H1 (cell line): ENCODE measurements at regions not wholly inside any gene's neighbourhood (a gene's known extent, or its start where the extent isn't known, plus 50 kb on each side); places are given as distances from the start of the nearest gene placed in this dataset.

ENCODE experiments used
- CTCF ChIA-PET: fragments of 300-600 bp; sonication (Branson Sonifier 250); formaldehyde crosslinking; loops from one replicate; lab custom pipeline; 2021; ENCODE audit not compliant: partially characterized antibody; lab: Charles Lee
- POLR2A ChIA-PET: fragments of 300-600 bp; sonication (Branson Sonifier 250); formaldehyde crosslinking; loops from one replicate; lab custom pipeline; 2021; ENCODE audit warnings: inconsistent platforms; ENCODE audit not compliant: partially characterized antibody; lab: Charles Lee
- DNase-seq, 2 experiments: peaks; one replicate each; pipeline versions ENCODE4 v3.0.0 to v3.0.0-alpha.2; 2010 to 2022; ENCODE audit warnings: low spot score in 2 of 2, low read depth in 1 of 2, mixed read lengths in 1 of 2
- FAIRE-seq: peaks from 2 replicates; lab custom pipeline; 2011; peaks lifted over from hg19 to GRCh38; lab: Jason Lieb, UNC
- H2AFZ ChIP-seq: 2 replicates; pipeline ENCODE4 v1.8.1; 2012; ENCODE audit warnings: low read length, inconsistent platforms
- H2AK5ac ChIP-seq: 2 replicates; pipeline ENCODE4 v1.6.1; 2013; ENCODE audit warnings: low read depth, low read length
- H2BK120ac ChIP-seq: replicated peaks from 2 replicates; pipeline ENCODE3; 2013; ENCODE audit warnings: low read depth, low read length, inconsistent platforms
- H2BK12ac ChIP-seq: 2 replicates; pipeline ENCODE4 v1.6.1; 2013; ENCODE audit warnings: low read depth, low read length
- H2BK15ac ChIP-seq: 2 replicates; pipeline ENCODE4 v1.6.1; 2013; ENCODE audit warnings: low read length
- H2BK20ac ChIP-seq: 2 replicates; pipeline ENCODE4 v1.6.1; 2013; ENCODE audit warnings: low read length
- H2BK5ac ChIP-seq: 2 replicates; pipeline ENCODE4 v1.6.1; 2013; ENCODE audit warnings: low read depth, low read length
- H3K14ac ChIP-seq: 2 replicates; pipeline ENCODE4 v1.6.1; 2013; ENCODE audit warnings: inconsistent platforms; ENCODE audit not compliant: insufficient read length
- H3K18ac ChIP-seq: 2 replicates; pipeline ENCODE4 v1.6.1; 2013; ENCODE audit warnings: low read length; ENCODE audit errors: extremely low read depth
- H3K23ac ChIP-seq: 2 replicates; pipeline ENCODE4 v1.6.1; 2013; ENCODE audit warnings: inconsistent platforms; ENCODE audit not compliant: insufficient read length
- H3K23me2 ChIP-seq: 2 replicates; pipeline ENCODE4 v1.6.1; 2013; ENCODE audit warnings: low read depth, low read length
- H3K27ac ChIP-seq: 2 replicates; pipeline ENCODE4 v1.6.1; 2011; ENCODE audit warnings: low read depth, low read length, inconsistent platforms
- H3K27me3 ChIP-seq, 4 experiments: replicated peaks in 1 of 4; 1 replicate in 1 of 4; 2 replicates in 3 of 4; pipeline versions ENCODE4 v1.6.1 to v1.8.1; 2011 to 2013; ENCODE audit warnings: low read length in 3 of 4, mild to moderate bottlenecking in 3 of 4, inconsistent platforms in 2 of 4, mixed read lengths in 2 of 4, moderate library complexity in 1 of 4; ENCODE audit not compliant: control insufficient read depth in 3 of 4, insufficient read depth in 3 of 4; ENCODE audit errors: extremely low read depth in 1 of 4
- H3K36me3 ChIP-seq, 4 experiments: 2 replicates each; pipeline versions ENCODE4 v1.6.1 to v1.8.1; 2011 to 2013; ENCODE audit warnings: mild to moderate bottlenecking in 4 of 4, low read length in 3 of 4, moderate library complexity in 2 of 4, control low read depth in 1 of 4, inconsistent platforms in 1 of 4; ENCODE audit not compliant: insufficient read depth in 4 of 4, control insufficient read depth in 2 of 4
- H3K4ac ChIP-seq: replicated peaks from 2 replicates; pipeline ENCODE3; 2013; ENCODE audit warnings: low read length, low read depth, mixed read lengths, inconsistent platforms; ENCODE audit not compliant: insufficient read length
- H3K4me1 ChIP-seq, 4 experiments: replicated peaks in 1 of 4; 1 replicate in 1 of 4; 2 replicates in 3 of 4; pipeline versions ENCODE4 v1.6.1 to v1.8.1; 2011 to 2013; ENCODE audit warnings: low read length in 3 of 4, inconsistent platforms in 2 of 4, mixed read lengths in 1 of 4; ENCODE audit not compliant: insufficient read depth in 4 of 4, control insufficient read depth in 3 of 4
- H3K4me2 ChIP-seq, 2 experiments: 2 replicates each; pipeline versions ENCODE4 v1.6.1 to v1.8.1; 2011 to 2013; ENCODE audit warnings: low read depth in 2 of 2, low read length in 2 of 2, control low read depth in 1 of 2, inconsistent platforms in 1 of 2, mild to moderate bottlenecking in 1 of 2; ENCODE audit not compliant: insufficient read depth in 1 of 2
- H3K4me3 ChIP-seq, 4 experiments: fragments of 200-600, 300-600 bp in 1 of 4; sonication (generic), shearing (Covaris generic), sonication (Bioruptor Twin) in 1 of 4; 2 replicates each; pipeline versions ENCODE4 v1.5.1 to v1.8.1; 2011 to 2016; ENCODE audit warnings: low read length in 4 of 4, low read depth in 3 of 4, control low read depth in 2 of 4, inconsistent platforms in 2 of 4, mild to moderate bottlenecking in 2 of 4, mixed read lengths in 1 of 4, moderate library complexity in 1 of 4; ENCODE audit not compliant: insufficient read depth in 2 of 4; ENCODE audit errors: extremely low read depth in 1 of 4
- H3K56ac ChIP-seq: replicated peaks from 2 replicates; pipeline ENCODE3; 2013; ENCODE audit warnings: low read depth, mild to moderate bottlenecking, mixed read lengths, low read length, inconsistent platforms; ENCODE audit not compliant: insufficient read length
- H3K79me1 ChIP-seq: 2 replicates; pipeline ENCODE4 v1.6.1; 2013; ENCODE audit warnings: low read depth, low read length, control low read depth
- H3K79me2 ChIP-seq, 2 experiments: 2 replicates each; pipeline versions ENCODE4 v1.6.1 to v1.8.1; 2012 to 2013; ENCODE audit warnings: low read length in 2 of 2, mild to moderate bottlenecking in 2 of 2, inconsistent platforms in 1 of 2; ENCODE audit not compliant: insufficient read depth in 2 of 2, control insufficient read depth in 1 of 2
- H3K9ac ChIP-seq, 4 experiments: replicated peaks in 1 of 4; 1 replicate in 1 of 4; 2 replicates in 3 of 4; pipeline versions ENCODE4 v1.6.1 to v1.8.1; 2011 to 2013; ENCODE audit warnings: low read depth in 3 of 4, low read length in 3 of 4, control low read depth in 2 of 4, mild to moderate bottlenecking in 2 of 4, moderate library complexity in 2 of 4, inconsistent platforms in 1 of 4; ENCODE audit errors: extremely low read depth in 1 of 4
- H3K9me3 ChIP-seq, 2 experiments: 2 replicates each; pipeline versions ENCODE4 v1.6.1 to v1.8.1; 2012 to 2013; ENCODE audit warnings: mild to moderate bottlenecking in 2 of 2, moderate library complexity in 2 of 2, control low read depth in 1 of 2, inconsistent platforms in 1 of 2, low read depth in 1 of 2, low read length in 1 of 2, mixed read lengths in 1 of 2; ENCODE audit not compliant: insufficient read depth in 2 of 2
- H4K20me1 ChIP-seq, 2 experiments: replicated peaks in 1 of 2; 2 replicates each; pipeline versions ENCODE3 to v1.8.1; 2011 to 2013; ENCODE audit warnings: inconsistent platforms in 2 of 2, low read length in 2 of 2, mild to moderate bottlenecking in 1 of 2; ENCODE audit not compliant: insufficient read depth in 2 of 2, control insufficient read depth in 1 of 2
- H4K5ac ChIP-seq: 2 replicates; pipeline ENCODE4 v1.6.1; 2013; ENCODE audit warnings: low read length, low read depth, mixed read lengths, inconsistent platforms; ENCODE audit not compliant: insufficient read length
- H4K8ac ChIP-seq: 2 replicates; pipeline ENCODE4 v1.8.0; 2013; ENCODE audit warnings: mild to moderate bottlenecking, moderate library complexity, low read length, inconsistent platforms; ENCODE audit not compliant: insufficient read depth; ENCODE audit errors: extremely low read depth
- H4K91ac ChIP-seq: replicated peaks from 2 replicates; pipeline ENCODE3; 2013; ENCODE audit warnings: low read length, mixed read lengths, inconsistent platforms; ENCODE audit not compliant: insufficient read length
- BCL11A ChIP-seq, 2 experiments: IDR thresholded peaks; one replicate each; pipeline ENCODE4 v1.6.1; 2011; ENCODE audit warnings: low read depth in 2 of 2, low read length in 2 of 2, mild to moderate bottlenecking in 2 of 2
- BRCA1 ChIP-seq: IDR thresholded peaks from 2 replicates; pipeline ENCODE4 v1.6.1; 2012; ENCODE audit warnings: low read depth, low read length, improper control_type of control experiment
- CTBP2 ChIP-seq: IDR thresholded peaks from 2 replicates; pipeline ENCODE4 v1.7.0; 2011; ENCODE audit warnings: borderline replicate concordance, mild to moderate bottlenecking, moderate library complexity, mixed read lengths, low read length; ENCODE audit not compliant: insufficient read depth, insufficient read length
- GABPA ChIP-seq: IDR thresholded peaks from 2 replicates; pipeline ENCODE4 v1.6.1; 2011; ENCODE audit warnings: mild to moderate bottlenecking, low read length, moderate library complexity, borderline replicate concordance; ENCODE audit not compliant: insufficient read depth
- GTF2F1 ChIP-seq: IDR thresholded peaks from 2 replicates; pipeline ENCODE4 v1.6.1; 2012; ENCODE audit warnings: low read depth, low read length, improper control_type of control experiment, borderline replicate concordance
- NANOG ChIP-seq: IDR thresholded peaks from 2 replicates; pipeline ENCODE4 v1.6.1; 2011; ENCODE audit warnings: low read length, low read depth, mild to moderate bottlenecking, inconsistent platforms; ENCODE audit not compliant: insufficient read depth, poor library complexity, severe bottlenecking
- POLR2AphosphoS5 ChIP-seq: IDR thresholded peaks from 2 replicates; pipeline ENCODE4 v1.6.1; 2011; ENCODE audit warnings: low read depth, low read length
- RNF2 ChIP-seq: fragments of 200-900, 300-1000 bp; sonication (generic); IDR thresholded peaks from 2 replicates; pipeline ENCODE4 v1.7.1; 2016; ENCODE audit warnings: borderline replicate concordance, low read depth, mild to moderate bottlenecking, antibody characterized with exemption, low read length; ENCODE audit not compliant: poor library complexity, severe bottlenecking; ENCODE audit errors: missing control alignments
- SIRT6 ChIP-seq: IDR thresholded peaks from one replicate; pipeline ENCODE4 v1.7.1; 2012; ENCODE audit warnings: low read length, inconsistent platforms
- SIX5 ChIP-seq: IDR thresholded peaks from 2 replicates; pipeline ENCODE4 v1.6.1; 2011; ENCODE audit warnings: mild to moderate bottlenecking, low read depth, low read length
- SRF ChIP-seq: IDR thresholded peaks from 2 replicates; pipeline ENCODE4 v1.6.1; 2011; ENCODE audit warnings: mild to moderate bottlenecking, low read depth, low read length, moderate library complexity
- YY1 ChIP-seq: IDR thresholded peaks from 2 replicates; pipeline ENCODE4 v1.6.1; 2011; ENCODE audit warnings: low read depth, mild to moderate bottlenecking, low read length
- ZNF274 ChIP-seq: IDR thresholded peaks from 2 replicates; pipeline ENCODE4 v1.7.0; 2012; ENCODE audit warnings: low read length, borderline replicate concordance; ENCODE audit errors: extremely low read depth
- WGBS, 2 experiments: shearing (Covaris generic) in 1 of 2; methylation state at CpG; one replicate each; pipeline versions ENCODE4 v1.1.6 to v1.1.7; 2013 to 2015; ENCODE audit warnings: low lambda C conversion rate in 2 of 2, mixed read lengths in 2 of 2, inconsistent platforms in 1 of 2, low coverage in 1 of 2, missing lambda C conversion rate in 1 of 2; ENCODE audit not compliant: insufficient replicate concordance in 2 of 2, insufficient coverage in 1 of 2, insufficient read length in 1 of 2; ENCODE audit errors: extremely low coverage in 1 of 2, missing lambda C conversion rate in 1 of 2; 5-methylcytosine and 5-hydroxymethylcytosine counted together
- TF ChIP-seq, protein P1 (sequence below): IDR thresholded peaks from 2 replicates; pipeline ENCODE4 v1.6.1; 2011; ENCODE audit warnings: low read length, improper control_type of control experiment

DNA sequence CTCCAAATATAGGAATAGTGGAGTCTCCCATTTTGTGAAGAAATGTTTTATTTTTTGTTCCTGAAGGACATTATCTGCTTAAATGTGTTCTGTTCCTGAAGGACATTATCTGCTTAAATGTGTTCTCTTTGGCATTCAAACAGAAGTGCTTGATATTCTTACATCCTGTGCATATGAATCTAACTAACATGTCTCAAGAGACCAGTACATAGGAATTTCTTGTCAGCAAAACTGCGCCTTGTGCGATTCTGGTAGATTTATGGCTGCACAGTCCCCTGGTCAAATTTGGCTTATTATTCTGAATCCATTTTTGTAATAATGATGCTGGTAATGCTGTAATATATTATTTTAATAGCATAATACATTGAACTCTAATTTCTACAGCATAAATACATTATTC is 722.4 kb downstream of the NOVA1 start:
- H2AFZ ChIP-seq, result no peak overlapping the region
- H3K36me3 ChIP-seq, result no peaks in the 10 kb centered on the region
- H2AK5ac ChIP-seq, result no peak overlapping the region
- no peaks in the 10 kb centered on the region for H3K79me1 ChIP-seq
- no peak overlapping the region for H3K27ac ChIP-seq
- ChIA-PET CTCF (no interaction called here), POLR2A (no interaction called here)
- H3K9me3 ChIP-seq, result no peaks in the 10 kb centered on the region
- no peak overlapping the region for H3K23ac ChIP-seq
- no peak overlapping the region for H2BK5ac ChIP-seq
- no peak overlapping the region for H3K9ac ChIP-seq
- no peak overlapping the region for H3K18ac ChIP-seq
- no peaks in the 10 kb centered on the region for H3K4me1 ChIP-seq
- H4K20me1 ChIP-seq, result no peaks in the 10 kb centered on the region
- H3K23me2 ChIP-seq, result no peaks in the 10 kb centered on the region
- no peak overlapping the region for H3K56ac ChIP-seq
- WGBS, 2 experiments, result 98% methylated on average over 2 of the region's 2 CpGs; no CpG with 5 or more reads in 1 of the 2 experiments
- FAIRE-seq (no peak), DNase-seq (no peak)
- H3K4me3 ChIP-seq, result no peak overlapping the region
- no peak overlapping the region for H2BK12ac ChIP-seq
- no peak overlapping the region for H4K91ac ChIP-seq
- H2BK120ac ChIP-seq, result no peak overlapping the region
- no peak overlapping the region for H2BK20ac ChIP-seq
- no peak overlapping the region for H2BK15ac ChIP-seq
- H3K79me2 ChIP-seq, result no peaks in the 10 kb centered on the region
- H3K4ac ChIP-seq, result no peak overlapping the region
- H3K14ac ChIP-seq, result no peak overlapping the region
- no peak overlapping the region for H4K5ac ChIP-seq
- H3K4me2 ChIP-seq, result no peak overlapping the region
- H4K8ac ChIP-seq, result no peak overlapping the region
- H3K27me3 ChIP-seq, result no peaks in the 10 kb centered on the region
- TF ChIP-seq SRF (no peak), YY1 (no peak), GTF2F1 (no peak), SIRT6 (no peak), GABPA (no peak), POLR2AphosphoS5 (no peak), BCL11A (IDR thresholded peaks at IDR 0.05; ENCODE audit: low read depth in 2 of 2, low read length in 2 of 2) (no peak), NANOG (no peak), CTBP2 (no peak), ZNF274 (no peak), BRCA1 (no peak), RNF2 (no peak), SIX5 (no peak)
- TF ChIP-seq, protein P1, sequence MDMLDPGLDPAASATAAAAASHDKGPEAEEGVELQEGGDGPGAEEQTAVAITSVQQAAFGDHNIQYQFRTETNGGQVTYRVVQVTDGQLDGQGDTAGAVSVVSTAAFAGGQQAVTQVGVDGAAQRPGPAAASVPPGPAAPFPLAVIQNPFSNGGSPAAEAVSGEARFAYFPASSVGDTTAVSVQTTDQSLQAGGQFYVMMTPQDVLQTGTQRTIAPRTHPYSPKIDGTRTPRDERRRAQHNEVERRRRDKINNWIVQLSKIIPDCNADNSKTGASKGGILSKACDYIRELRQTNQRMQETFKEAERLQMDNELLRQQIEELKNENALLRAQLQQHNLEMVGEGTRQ, result no peak
